ENCODE measurements at regions not wholly inside any gene's neighbourhood (a gene's known extent, or its start where the extent isn't known, plus 50 kb on each side); places are given as distances from the start of the nearest gene placed in this dataset.

DNA sequence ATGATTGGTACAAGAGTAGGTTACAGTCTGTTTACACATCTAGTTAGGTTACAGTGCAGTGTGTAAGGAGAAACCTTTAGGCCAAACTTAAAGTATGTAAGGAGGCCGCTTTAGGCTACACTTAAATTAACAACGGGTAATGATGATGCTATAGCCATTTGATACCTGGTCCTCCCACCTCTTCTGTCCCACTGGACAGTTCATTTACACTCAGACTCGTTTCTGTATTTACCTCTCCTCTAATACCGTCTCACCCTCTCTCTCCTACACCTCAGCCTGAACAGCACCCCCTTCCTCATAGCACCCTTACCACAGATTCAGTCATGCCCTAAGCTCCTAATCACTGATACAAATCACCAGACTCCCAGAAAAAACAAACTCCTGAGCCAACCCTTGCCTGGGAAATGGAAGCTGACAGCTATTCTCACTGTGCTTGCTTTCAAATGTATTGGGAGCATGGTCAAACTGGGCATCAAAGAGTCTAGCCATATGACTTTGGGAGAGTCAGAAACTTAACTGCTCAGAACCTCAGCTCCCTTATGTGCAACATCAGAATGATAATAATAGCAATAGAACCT lies 241.3 kb upstream of the SETMAR start:
- TF ChIP-seq RAD21 (IDR thresholded peaks at IDR 0.05; ENCODE audit: low read depth) (no peak), CREB1 (IDR thresholded peaks at IDR 0.05; ENCODE audit: low read depth) (no peak), EP300 (IDR thresholded peaks at IDR 0.05; ENCODE audit: borderline replicate concordance) (no peak), YY1 (IDR thresholded peaks at IDR 0.05; ENCODE audit: low read depth) (no peak), TCF12 (IDR thresholded peaks at IDR 0.05; ENCODE audit: low read depth) (no peak), CEBPB (IDR thresholded peaks at IDR 0.05) (no peak), FOXM1 (IDR thresholded peaks at IDR 0.05; ENCODE audit: borderline replicate concordance, low read depth) (no peak)
- TF ChIP-seq, protein P1, sequence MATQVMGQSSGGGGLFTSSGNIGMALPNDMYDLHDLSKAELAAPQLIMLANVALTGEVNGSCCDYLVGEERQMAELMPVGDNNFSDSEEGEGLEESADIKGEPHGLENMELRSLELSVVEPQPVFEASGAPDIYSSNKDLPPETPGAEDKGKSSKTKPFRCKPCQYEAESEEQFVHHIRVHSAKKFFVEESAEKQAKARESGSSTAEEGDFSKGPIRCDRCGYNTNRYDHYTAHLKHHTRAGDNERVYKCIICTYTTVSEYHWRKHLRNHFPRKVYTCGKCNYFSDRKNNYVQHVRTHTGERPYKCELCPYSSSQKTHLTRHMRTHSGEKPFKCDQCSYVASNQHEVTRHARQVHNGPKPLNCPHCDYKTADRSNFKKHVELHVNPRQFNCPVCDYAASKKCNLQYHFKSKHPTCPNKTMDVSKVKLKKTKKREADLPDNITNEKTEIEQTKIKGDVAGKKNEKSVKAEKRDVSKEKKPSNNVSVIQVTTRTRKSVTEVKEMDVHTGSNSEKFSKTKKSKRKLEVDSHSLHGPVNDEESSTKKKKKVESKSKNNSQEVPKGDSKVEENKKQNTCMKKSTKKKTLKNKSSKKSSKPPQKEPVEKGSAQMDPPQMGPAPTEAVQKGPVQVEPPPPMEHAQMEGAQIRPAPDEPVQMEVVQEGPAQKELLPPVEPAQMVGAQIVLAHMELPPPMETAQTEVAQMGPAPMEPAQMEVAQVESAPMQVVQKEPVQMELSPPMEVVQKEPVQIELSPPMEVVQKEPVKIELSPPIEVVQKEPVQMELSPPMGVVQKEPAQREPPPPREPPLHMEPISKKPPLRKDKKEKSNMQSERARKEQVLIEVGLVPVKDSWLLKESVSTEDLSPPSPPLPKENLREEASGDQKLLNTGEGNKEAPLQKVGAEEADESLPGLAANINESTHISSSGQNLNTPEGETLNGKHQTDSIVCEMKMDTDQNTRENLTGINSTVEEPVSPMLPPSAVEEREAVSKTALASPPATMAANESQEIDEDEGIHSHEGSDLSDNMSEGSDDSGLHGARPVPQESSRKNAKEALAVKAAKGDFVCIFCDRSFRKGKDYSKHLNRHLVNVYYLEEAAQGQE (IDR thresholded peaks at IDR 0.05; ENCODE audit: low read depth), result no peak
- TF ChIP-seq, protein P2, sequence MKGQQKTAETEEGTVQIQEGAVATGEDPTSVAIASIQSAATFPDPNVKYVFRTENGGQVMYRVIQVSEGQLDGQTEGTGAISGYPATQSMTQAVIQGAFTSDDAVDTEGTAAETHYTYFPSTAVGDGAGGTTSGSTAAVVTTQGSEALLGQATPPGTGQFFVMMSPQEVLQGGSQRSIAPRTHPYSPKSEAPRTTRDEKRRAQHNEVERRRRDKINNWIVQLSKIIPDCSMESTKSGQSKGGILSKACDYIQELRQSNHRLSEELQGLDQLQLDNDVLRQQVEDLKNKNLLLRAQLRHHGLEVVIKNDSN (IDR thresholded peaks at IDR 0.05), result no peak
